Panc1 (cell line): ENCODE measurements at regions not wholly inside any gene's neighbourhood (a gene's known extent, or its start where the extent isn't known, plus 50 kb on each side); places are given as distances from the start of the nearest gene placed in this dataset.

Experiments used
- ATAC-seq: fragments of 200-7000 bp; cut with Tn5 transposase; 2 replicates; pipeline ENCODE4 v1.9.1; 2020; ENCODE audit warnings: mild to moderate bottlenecking, moderate library complexity
- BruUV-seq: library from RNA; stranded (reverse); fragments of 400-500 nt; replicated peaks from 2 replicates; lab custom pipeline; 2021; lab: Mats Ljungman, UMichigan
- CTCF ChIA-PET: fragments of 300-600 bp; sonication (Branson Sonifier 250); formaldehyde crosslinking; loops from one replicate; lab custom pipeline; 2022; ENCODE audit warnings: antibody characterized with exemption; lab: Charles Lee
- POLR2A ChIA-PET: fragments of 300-600 bp; sonication (Branson Sonifier 250); formaldehyde crosslinking; loops from one replicate; lab custom pipeline; 2022; ENCODE audit warnings: antibody characterized with exemption; lab: Charles Lee
- DNase-seq: peaks from one replicate; pipeline ENCODE4 v3.0.0-alpha.2; 2010; ENCODE audit warnings: low read depth, low spot score
- H3K27ac ChIP-seq: 2 replicates; pipeline ENCODE4 v1.5.1; 2011; ENCODE audit warnings: mild to moderate bottlenecking, low read length, inconsistent platforms
- H3K27me3 ChIP-seq: fragments of 200-500 bp; sonication (Bioruptor generic); 2 replicates; pipeline ENCODE4 v1.6.0; 2014; ENCODE audit warnings: low read length, inconsistent platforms; ENCODE audit not compliant: control insufficient read depth, insufficient read depth
- H3K36me3 ChIP-seq: fragments of 200-500 bp; sonication (Bioruptor generic); 2 replicates; pipeline ENCODE4 v1.5.1; 2014; ENCODE audit warnings: inconsistent platforms, mild to moderate bottlenecking, low read length, moderate library complexity; ENCODE audit not compliant: control insufficient read depth, insufficient read depth
- H3K4me1 ChIP-seq: 2 replicates; pipeline ENCODE4 v1.5.1; 2011; ENCODE audit warnings: inconsistent platforms, mild to moderate bottlenecking, low read length, moderate library complexity; ENCODE audit not compliant: control insufficient read depth, insufficient read depth
- H3K4me3 ChIP-seq, 2 experiments: 2 replicates each; pipeline ENCODE4 v1.5.1; 2011 to 2012; ENCODE audit warnings: low read depth in 2 of 2, low read length in 2 of 2, mild to moderate bottlenecking in 2 of 2, inconsistent platforms in 1 of 2, moderate library complexity in 1 of 2
- H3K9me3 ChIP-seq: fragments of 200-500 bp; sonication (Bioruptor generic); 2 replicates; pipeline ENCODE4 v1.5.1; 2014; ENCODE audit warnings: low read depth, mild to moderate bottlenecking, inconsistent platforms, low read length, moderate library complexity; ENCODE audit not compliant: control insufficient read depth, insufficient read depth
- POLR2AphosphoS5 ChIP-seq: IDR thresholded peaks from 2 replicates; pipeline ENCODE4 v1.6.1; 2012; ENCODE audit warnings: mild to moderate bottlenecking, low read depth, low read length, moderate library complexity
- SIN3A ChIP-seq: IDR thresholded peaks from 2 replicates; pipeline ENCODE4 v1.6.1; 2012; ENCODE audit warnings: low read depth, mild to moderate bottlenecking, low read length, moderate library complexity, borderline replicate concordance; ENCODE audit not compliant: insufficient read depth
- TCF7L2 ChIP-seq: IDR thresholded peaks from 2 replicates; pipeline ENCODE4 v1.6.1; 2011; ENCODE audit warnings: mild to moderate bottlenecking, low read depth, low read length, inconsistent platforms
- in situ Hi-C: cut with HindIII; loops from 2 replicates; pipeline ENCODE4 v1.10.0; 2016; ENCODE audit warnings: low sequenced_read_pairs, low pct_unique_long_range_greater_than_20kb
- intact Hi-C: fragments of 100-400 bp; cut with micrococcal nuclease; formaldehyde crosslinking; loops from one replicate; pipeline ENCODE4 v1.10.0; 2022; ENCODE audit not compliant: unreplicated experiment
- TF ChIP-seq, protein P1 (sequence below): fragments of 450-650 bp; IDR thresholded peaks from 2 replicates; pipeline ENCODE4 v1.5.1; 2017; ENCODE audit warnings: mild to moderate bottlenecking
- TF ChIP-seq, protein P2 (sequence below), 2 experiments: IDR thresholded peaks; 2 replicates each; pipeline ENCODE4 v1.6.1; 2011 to 2012; ENCODE audit warnings: low read depth in 2 of 2, control low read depth in 1 of 2, low read length in 1 of 2, mild to moderate bottlenecking in 1 of 2, moderate library complexity in 1 of 2; ENCODE audit not compliant: insufficient read depth in 1 of 2

DNA sequence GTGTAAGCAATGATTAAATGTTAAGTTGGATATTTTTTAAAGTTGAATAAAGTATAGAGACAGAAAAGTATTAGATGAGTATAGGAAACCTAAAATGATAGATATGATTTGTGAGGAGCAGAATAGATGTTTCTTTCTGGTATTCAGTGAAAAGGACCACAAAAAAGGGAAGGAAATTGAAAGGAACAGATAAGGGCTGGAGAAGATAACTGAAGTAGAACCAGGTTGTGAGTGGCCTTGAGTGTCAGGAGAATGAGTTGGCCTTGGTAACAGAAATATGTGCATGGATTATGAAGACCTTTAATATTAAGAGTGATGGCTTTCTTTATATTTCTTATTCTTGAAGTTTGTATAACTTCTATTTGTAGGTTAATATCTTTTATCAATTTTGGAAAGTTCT lies 543.5 kb downstream of the METTL4 start:
- Histone ChIP-seq H3K36me3 (no peaks in the 10 kb centered on the region), H3K27me3 (no peaks in the 10 kb centered on the region), H3K9me3 (no peaks in the 10 kb centered on the region), H3K4me1 (no peaks in the 10 kb centered on the region), H3K4me3 (no peak overlapping the region), H3K27ac (no peak overlapping the region)
- POLR2A ChIA-PET = no interaction called here
- DNase-seq (no peak), ATAC-seq (no peak)
- BruUV-seq = no TSS peak
- intact Hi-C loops (no loop called here), in situ Hi-C loops (no loop called here)
- TF ChIP-seq, protein P1, sequence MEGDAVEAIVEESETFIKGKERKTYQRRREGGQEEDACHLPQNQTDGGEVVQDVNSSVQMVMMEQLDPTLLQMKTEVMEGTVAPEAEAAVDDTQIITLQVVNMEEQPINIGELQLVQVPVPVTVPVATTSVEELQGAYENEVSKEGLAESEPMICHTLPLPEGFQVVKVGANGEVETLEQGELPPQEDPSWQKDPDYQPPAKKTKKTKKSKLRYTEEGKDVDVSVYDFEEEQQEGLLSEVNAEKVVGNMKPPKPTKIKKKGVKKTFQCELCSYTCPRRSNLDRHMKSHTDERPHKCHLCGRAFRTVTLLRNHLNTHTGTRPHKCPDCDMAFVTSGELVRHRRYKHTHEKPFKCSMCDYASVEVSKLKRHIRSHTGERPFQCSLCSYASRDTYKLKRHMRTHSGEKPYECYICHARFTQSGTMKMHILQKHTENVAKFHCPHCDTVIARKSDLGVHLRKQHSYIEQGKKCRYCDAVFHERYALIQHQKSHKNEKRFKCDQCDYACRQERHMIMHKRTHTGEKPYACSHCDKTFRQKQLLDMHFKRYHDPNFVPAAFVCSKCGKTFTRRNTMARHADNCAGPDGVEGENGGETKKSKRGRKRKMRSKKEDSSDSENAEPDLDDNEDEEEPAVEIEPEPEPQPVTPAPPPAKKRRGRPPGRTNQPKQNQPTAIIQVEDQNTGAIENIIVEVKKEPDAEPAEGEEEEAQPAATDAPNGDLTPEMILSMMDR = no peak
- TF ChIP-seq, protein P2, sequence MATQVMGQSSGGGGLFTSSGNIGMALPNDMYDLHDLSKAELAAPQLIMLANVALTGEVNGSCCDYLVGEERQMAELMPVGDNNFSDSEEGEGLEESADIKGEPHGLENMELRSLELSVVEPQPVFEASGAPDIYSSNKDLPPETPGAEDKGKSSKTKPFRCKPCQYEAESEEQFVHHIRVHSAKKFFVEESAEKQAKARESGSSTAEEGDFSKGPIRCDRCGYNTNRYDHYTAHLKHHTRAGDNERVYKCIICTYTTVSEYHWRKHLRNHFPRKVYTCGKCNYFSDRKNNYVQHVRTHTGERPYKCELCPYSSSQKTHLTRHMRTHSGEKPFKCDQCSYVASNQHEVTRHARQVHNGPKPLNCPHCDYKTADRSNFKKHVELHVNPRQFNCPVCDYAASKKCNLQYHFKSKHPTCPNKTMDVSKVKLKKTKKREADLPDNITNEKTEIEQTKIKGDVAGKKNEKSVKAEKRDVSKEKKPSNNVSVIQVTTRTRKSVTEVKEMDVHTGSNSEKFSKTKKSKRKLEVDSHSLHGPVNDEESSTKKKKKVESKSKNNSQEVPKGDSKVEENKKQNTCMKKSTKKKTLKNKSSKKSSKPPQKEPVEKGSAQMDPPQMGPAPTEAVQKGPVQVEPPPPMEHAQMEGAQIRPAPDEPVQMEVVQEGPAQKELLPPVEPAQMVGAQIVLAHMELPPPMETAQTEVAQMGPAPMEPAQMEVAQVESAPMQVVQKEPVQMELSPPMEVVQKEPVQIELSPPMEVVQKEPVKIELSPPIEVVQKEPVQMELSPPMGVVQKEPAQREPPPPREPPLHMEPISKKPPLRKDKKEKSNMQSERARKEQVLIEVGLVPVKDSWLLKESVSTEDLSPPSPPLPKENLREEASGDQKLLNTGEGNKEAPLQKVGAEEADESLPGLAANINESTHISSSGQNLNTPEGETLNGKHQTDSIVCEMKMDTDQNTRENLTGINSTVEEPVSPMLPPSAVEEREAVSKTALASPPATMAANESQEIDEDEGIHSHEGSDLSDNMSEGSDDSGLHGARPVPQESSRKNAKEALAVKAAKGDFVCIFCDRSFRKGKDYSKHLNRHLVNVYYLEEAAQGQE (IDR thresholded peaks at IDR 0.05; ENCODE audit: insufficient read depth in 1 of 2, low read depth in 2 of 2, low read length in 1 of 2) = no peak
- no peak for TF ChIP-seq POLR2AphosphoS5
- no peak for TF ChIP-seq SIN3A
- CTCF ChIA-PET = no interaction called here

DNA sequence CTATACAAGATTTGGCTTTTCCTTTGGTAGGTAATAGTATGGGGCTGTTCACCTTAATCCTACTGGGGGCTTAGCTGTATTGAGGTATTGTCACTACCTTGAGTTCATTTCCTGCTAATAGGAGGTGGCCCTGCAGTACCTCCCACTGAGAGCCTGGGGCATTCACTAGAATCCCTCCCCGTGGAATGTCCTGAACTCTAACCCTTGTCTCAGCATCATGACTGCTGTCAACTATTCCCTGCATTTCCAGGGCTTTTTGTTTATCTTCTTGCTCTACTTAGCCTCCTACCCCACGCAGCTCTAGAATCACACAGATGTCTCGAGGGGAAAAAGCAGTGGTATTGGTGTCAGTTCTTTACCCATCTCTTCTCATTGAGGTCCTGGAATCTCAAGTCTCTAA lies 542.3 kb downstream of the METTL4 start:
- Histone ChIP-seq H3K27me3 (no peaks in the 10 kb centered on the region), H3K9me3 (no peaks in the 10 kb centered on the region), H3K4me1 (no peaks in the 10 kb centered on the region), H3K27ac (no peak overlapping the region), H3K4me3 (no peak overlapping the region), H3K36me3 (no peaks in the 10 kb centered on the region)
- no TSS peak for BruUV-seq
- TF ChIP-seq POLR2AphosphoS5 = no peak
- TF ChIP-seq, protein P2 (IDR thresholded peaks at IDR 0.05; ENCODE audit: insufficient read depth in 1 of 2, low read depth in 2 of 2, low read length in 1 of 2) = no peak
- no peak for TF ChIP-seq TCF7L2
- TF ChIP-seq, protein P1 = no peak
- no peak for TF ChIP-seq SIN3A
- ChIA-PET CTCF (no interaction called here), POLR2A (no interaction called here)
- ATAC-seq (no peak), DNase-seq (no peak)
- intact Hi-C loops = no loop called here
- in situ Hi-C loops = no loop called here
